Mammary epithelial cell (primary cell): ENCODE measurements at regions not wholly inside any gene's neighbourhood (a gene's known extent, or its start where the extent isn't known, plus 50 kb on each side); places are given as distances from the start of the nearest gene placed in this dataset.

Source experiments
- CTCF ChIP-seq, 2 donors: IDR thresholded peaks in 1 of 2; conservative IDR thresholded peaks in 1 of 2; 2 replicates each; pipeline ENCODE4 v1.5.1; 2011 to 2012; ENCODE audit warnings: inconsistent platforms in 2 of 2, low read length in 2 of 2, mild to moderate bottlenecking in 2 of 2, control low read depth in 1 of 2, low read depth in 1 of 2; ENCODE audit not compliant: insufficient read depth in 1 of 2; ENCODE audit errors: extremely low read depth in 1 of 2
- EZH2 ChIP-seq: IDR thresholded peaks from 2 replicates; pipeline ENCODE4 v1.6.1; 2012; ENCODE audit warnings: low read length, inconsistent platforms, borderline replicate concordance

GRCh38 chr5:175257847-175258194, 186.2 kb downstream of the DRD1 start:
- no peak for TF ChIP-seq EZH2
- no peak for TF ChIP-seq CTCF (conservative IDR thresholded peaks at IDR 0.05 in 1 of 2, IDR thresholded peaks at IDR 0.05 in 1 of 2; ENCODE audit: extremely low read depth in 1 of 2, insufficient read depth in 1 of 2, low read depth in 1 of 2, low read length in 2 of 2)
